SK-N-SH (cell line): ENCODE measurements at regions not wholly inside any gene's neighbourhood (a gene's known extent, or its start where the extent isn't known, plus 50 kb on each side); places are given as distances from the start of the nearest gene placed in this dataset.

Experiments
- CTCF ChIA-PET: fragments of 300-600, 350-600 bp; formaldehyde crosslinking; extraction: SDS; loops from one replicate; lab custom pipeline; 2021; lab: Yijun Ruan, JAX
- POLR2A ChIA-PET: fragments of 350-600 bp; sonication (Branson Sonifier 250); formaldehyde crosslinking; extraction: SDS; loops from one replicate; lab custom pipeline; 2020; ENCODE audit warnings: antibody characterized with exemption, inconsistent platforms; lab: Yijun Ruan, JAX
- DNase-seq: peaks from one replicate; pipeline ENCODE4 v3.0.0; 2012
- H2AFZ ChIP-seq: fragments of 200-600 bp; sonication (generic); 2 replicates; pipeline ENCODE4 v1.8.1; 2016; ENCODE audit warnings: antibody characterized with exemption, mild to moderate bottlenecking, low read depth
- H3F3A ChIP-seq: fragments of 200-600 bp; sonication (generic); replicated peaks from 2 replicates; pipeline ENCODE3; 2016; ENCODE audit warnings: antibody characterized with exemption, mild to moderate bottlenecking; ENCODE audit not compliant: insufficient read depth
- H3K27ac ChIP-seq, 2 experiments: fragments of 200-500 bp in 1 of 2; fragments of 200-600 bp in 1 of 2; sonication (Bioruptor generic) in 1 of 2; sonication (generic), shearing (Covaris generic) in 1 of 2; 2 replicates each; pipeline versions ENCODE4 v1.5.1 to v1.6.1; 2014 to 2016; ENCODE audit warnings: low read depth in 2 of 2, inconsistent platforms in 1 of 2, low read length in 1 of 2, mild to moderate bottlenecking in 1 of 2, mixed read lengths in 1 of 2
- H3K27me3 ChIP-seq: fragments of 200-600 bp; sonication (generic), shearing (Covaris generic); 2 replicates; pipeline ENCODE4 v1.6.1; 2016; ENCODE audit warnings: mixed run types; ENCODE audit not compliant: insufficient read depth
- H3K36me3 ChIP-seq, 2 experiments: fragments of 200-500 bp in 1 of 2; fragments of 200-600 bp in 1 of 2; sonication (Bioruptor generic) in 1 of 2; sonication (generic) in 1 of 2; replicated peaks in 1 of 2; 2 replicates each; pipeline versions ENCODE3 to v1.5.1; 2014 to 2016; ENCODE audit warnings: low read length in 1 of 2, mild to moderate bottlenecking in 1 of 2; ENCODE audit not compliant: insufficient read depth in 2 of 2, control insufficient read depth in 1 of 2
- H3K4me1 ChIP-seq, 2 experiments: fragments of 200-500 bp in 1 of 2; fragments of 200-600 bp in 1 of 2; sonication (Bioruptor generic) in 1 of 2; sonication (generic), shearing (Covaris generic) in 1 of 2; 2 replicates each; pipeline versions ENCODE4 v1.5.1 to v1.6.1; 2014 to 2016; ENCODE audit warnings: low read depth in 1 of 2, low read length in 1 of 2, mixed run types in 1 of 2; ENCODE audit not compliant: insufficient read depth in 2 of 2, control insufficient read depth in 1 of 2
- H3K4me2 ChIP-seq: fragments of 200-600 bp; sonication (generic), shearing (Covaris generic); 2 replicates; pipeline ENCODE4 v1.6.1; 2017; ENCODE audit warnings: mixed run types
- H3K4me3 ChIP-seq, 2 experiments: fragments of 200-500 bp in 1 of 2; fragments of 200-600 bp in 1 of 2; sonication (Bioruptor generic) in 1 of 2; sonication (generic), shearing (Covaris generic) in 1 of 2; 2 replicates each; pipeline versions ENCODE4 v1.5.1 to v1.8.1; 2014 to 2016; ENCODE audit warnings: low read depth in 2 of 2, inconsistent platforms in 1 of 2, low read length in 1 of 2, mild to moderate bottlenecking in 1 of 2, mixed read lengths in 1 of 2, moderate library complexity in 1 of 2
- H3K79me2 ChIP-seq: fragments of 200-600 bp; sonication (generic); 2 replicates; pipeline ENCODE4 v1.8.1; 2017; ENCODE audit warnings: mild to moderate bottlenecking; ENCODE audit not compliant: insufficient read depth
- H3K9ac ChIP-seq: fragments of 200-600 bp; sonication (generic); 2 replicates; pipeline ENCODE4 v1.6.1; 2017; ENCODE audit warnings: mixed run types
- H3K9me2 ChIP-seq: fragments of 200-600 bp; sonication (generic); 2 replicates; pipeline ENCODE4 v1.6.1; 2017; ENCODE audit warnings: mixed run types
- H3K9me3 ChIP-seq: fragments of 200-600 bp; sonication (generic); 2 replicates; pipeline ENCODE4 v1.6.1; 2017; ENCODE audit warnings: mixed run types, mild to moderate bottlenecking, moderate library complexity
- H4K20me1 ChIP-seq: fragments of 200-600 bp; sonication (generic); 2 replicates; pipeline ENCODE4 v1.6.1; 2017; ENCODE audit warnings: mild to moderate bottlenecking, mixed run types; ENCODE audit not compliant: insufficient read depth
- CHD2 ChIP-seq: fragments of 150-350 bp; IDR thresholded peaks from 2 replicates; pipeline ENCODE4 v1.6.1; 2018; ENCODE audit warnings: low read length; ENCODE audit not compliant: partially characterized antibody
- ELF1 ChIP-seq: IDR thresholded peaks from 2 replicates; pipeline ENCODE4 v1.4.0; 2012
- FOXJ3 ChIP-seq: sonication (generic); formaldehyde crosslinking; IDR thresholded peaks from 2 replicates; pipeline ENCODE4 v1.5.1; 2020; ENCODE audit warnings: mild to moderate bottlenecking, missing genetic modification reagents
- FOXM1 ChIP-seq: IDR thresholded peaks from 2 replicates; pipeline ENCODE4 v1.4.0; 2012; ENCODE audit warnings: low read depth, mild to moderate bottlenecking
- GABPA ChIP-seq: IDR thresholded peaks from 2 replicates; pipeline ENCODE4 v1.4.0; 2012; ENCODE audit warnings: low read depth, mild to moderate bottlenecking
- JUND ChIP-seq: IDR thresholded peaks from 2 replicates; pipeline ENCODE4 v1.4.0; 2012
- MEF2A ChIP-seq: IDR thresholded peaks from 2 replicates; pipeline ENCODE4 v1.4.0; 2012; ENCODE audit warnings: low read depth, borderline replicate concordance
- MXI1 ChIP-seq: IDR thresholded peaks from 2 replicates; pipeline ENCODE4 v1.6.1; 2012; ENCODE audit warnings: mild to moderate bottlenecking, low read depth, low read length, improper control_type of control experiment
- NFIC ChIP-seq: IDR thresholded peaks from 2 replicates; pipeline ENCODE4 v1.4.0; 2012; ENCODE audit warnings: borderline replicate concordance
- NRF1 ChIP-seq: IDR thresholded peaks from 2 replicates; pipeline ENCODE4 v1.6.1; 2012; ENCODE audit warnings: low read depth, mild to moderate bottlenecking, low read length
- REST ChIP-seq: IDR thresholded peaks from 2 replicates; pipeline ENCODE4 v1.6.1; 2012; ENCODE audit warnings: mild to moderate bottlenecking, low read depth, low read length, moderate library complexity
- SIN3A ChIP-seq: IDR thresholded peaks from 2 replicates; pipeline ENCODE4 v1.6.1; 2012; ENCODE audit warnings: low read depth, mild to moderate bottlenecking, low read length, moderate library complexity, borderline replicate concordance
- SMC3 ChIP-seq: IDR thresholded peaks from 2 replicates; pipeline ENCODE4 v1.6.1; 2012; ENCODE audit warnings: low read depth, low read length, improper control_type of control experiment
- TAF1 ChIP-seq: IDR thresholded peaks from 2 replicates; pipeline ENCODE4 v1.6.1; 2012; ENCODE audit warnings: low read depth, mild to moderate bottlenecking, low read length, moderate library complexity, borderline replicate concordance
- TCF12 ChIP-seq: IDR thresholded peaks from 2 replicates; pipeline ENCODE4 v1.4.0; 2012
- TEAD4 ChIP-seq: IDR thresholded peaks from 2 replicates; pipeline ENCODE4 v1.4.0; 2012; ENCODE audit warnings: mild to moderate bottlenecking, borderline replicate concordance; ENCODE audit not compliant: insufficient read depth
- YY1 ChIP-seq: IDR thresholded peaks from 2 replicates; pipeline ENCODE4 v1.4.0; 2012; ENCODE audit warnings: low read depth, mild to moderate bottlenecking
- ZBTB33 ChIP-seq: IDR thresholded peaks from 2 replicates; pipeline ENCODE4 v1.4.0; 2012; ENCODE audit warnings: low read depth, borderline replicate concordance
- WGBS: methylation state at CpG from one replicate; pipeline ENCODE4 v1.1.6; 2017; ENCODE audit warnings: low lambda C conversion rate; 5-methylcytosine and 5-hydroxymethylcytosine counted together
- TF ChIP-seq, protein P1 (sequence below): IDR thresholded peaks from 2 replicates; pipeline ENCODE4; 2012
- TF ChIP-seq, protein P2 (sequence below): fragments of 150-350 bp; IDR thresholded peaks from 2 replicates; pipeline ENCODE4 v1.6.1; 2016; ENCODE audit warnings: mild to moderate bottlenecking, low read depth, low read length

DNA sequence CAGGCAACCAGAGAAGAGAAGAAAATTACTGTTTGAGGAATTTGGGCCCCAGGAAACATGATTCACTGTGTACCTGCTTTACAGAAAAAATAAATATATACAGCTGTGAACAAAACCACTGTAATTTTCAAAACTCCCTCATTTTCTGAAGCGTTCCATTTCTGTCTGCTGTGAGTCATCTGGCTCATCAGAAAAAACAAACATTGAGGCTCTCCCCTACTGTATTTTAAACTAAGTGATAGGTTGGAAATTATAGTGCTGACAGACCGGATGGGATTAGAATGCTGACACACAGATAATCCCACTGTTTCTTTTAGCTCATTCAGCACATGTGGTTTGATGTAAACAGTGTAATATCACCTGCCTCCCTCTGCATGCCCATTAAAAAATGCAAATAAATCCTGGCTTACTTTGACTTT is 847.0 kb downstream of the TRIML1 start:
- no peaks in the 10 kb centered on the region for H4K20me1 ChIP-seq
- TF ChIP-seq GABPA (no peak), CHD2 (no peak), FOXM1 (no peak), MEF2A (no peak), YY1 (no peak), TEAD4 (no peak), NRF1 (no peak), TAF1 (no peak)
- TF ChIP-seq, protein P1, sequence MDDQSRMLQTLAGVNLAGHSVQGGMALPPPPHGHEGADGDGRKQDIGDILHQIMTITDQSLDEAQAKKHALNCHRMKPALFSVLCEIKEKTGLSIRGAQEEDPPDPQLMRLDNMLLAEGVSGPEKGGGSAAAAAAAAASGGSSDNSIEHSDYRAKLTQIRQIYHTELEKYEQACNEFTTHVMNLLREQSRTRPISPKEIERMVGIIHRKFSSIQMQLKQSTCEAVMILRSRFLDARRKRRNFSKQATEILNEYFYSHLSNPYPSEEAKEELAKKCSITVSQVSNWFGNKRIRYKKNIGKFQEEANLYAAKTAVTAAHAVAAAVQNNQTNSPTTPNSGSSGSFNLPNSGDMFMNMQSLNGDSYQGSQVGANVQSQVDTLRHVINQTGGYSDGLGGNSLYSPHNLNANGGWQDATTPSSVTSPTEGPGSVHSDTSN = no peak
- TF ChIP-seq, all 33 proteins: peak for 0
- Histone ChIP-seq H2AFZ (no peak overlapping the region), H3K4me3 (no peak overlapping the region), H3K36me3 (no peaks in the 10 kb centered on the region), H3K4me2 (no peak overlapping the region), H3K79me2 (no peaks in the 10 kb centered on the region), H3K27me3 (no peaks in the 10 kb centered on the region), H3K9me3 (no peaks in the 10 kb centered on the region), H3K4me1 (no peaks in the 10 kb centered on the region), H3K9me2 (0 out of 2 replicates have a peak, but pooled peaks cover 5% of the 10 kb centered on the region), H3K27ac (no peak overlapping the region), H3K9ac (no peak overlapping the region), H3F3A (no peaks in the 10 kb centered on the region)
- POLR2A ChIA-PET = no interaction called here
- CTCF ChIA-PET = no interaction called here
- WGBS = 33% methylated on average over 2 of the region's 2 CpGs
- DNase-seq = no peak

GRCh38 chr4:188987011-188987410 is 847.8 kb downstream of the TRIML1 start:
- Histone ChIP-seq H3K4me2 (no peak overlapping the region), H3K4me3 (no peak overlapping the region), H3K36me3 (no peaks in the 10 kb centered on the region), H3K27ac (no peak overlapping the region), H4K20me1 (no peaks in the 10 kb centered on the region), H3K9me3 (no peaks in the 10 kb centered on the region), H3F3A (no peaks in the 10 kb centered on the region), H3K4me1 (no peaks in the 10 kb centered on the region), H3K9me2 (no peaks in the 10 kb centered on the region), H3K9ac (no peak overlapping the region), H3K79me2 (no peaks in the 10 kb centered on the region), H3K27me3 (no peaks in the 10 kb centered on the region)
- WGBS = 31% methylated on average over 1 of the region's 1 CpG
- ChIA-PET CTCF (no interaction called here), POLR2A (no interaction called here)
- no peak for DNase-seq
- no peak for TF ChIP-seq CHD2
- TF ChIP-seq TAF1 = no peak
- no peak for TF ChIP-seq ZBTB33
- TF ChIP-seq SMC3 = no peak
- no peak for TF ChIP-seq FOXJ3 (CRISPR knock-in tag)
- TF ChIP-seq ELF1 = no peak
- no peak for TF ChIP-seq YY1
- TF ChIP-seq NFIC = no peak
- no peak for TF ChIP-seq FOXM1
- no peak for TF ChIP-seq JUND
- TF ChIP-seq TCF12 = no peak
- TF ChIP-seq, protein P1 = no peak
- no peak for TF ChIP-seq MXI1
- no peak for TF ChIP-seq REST
- no peak for TF ChIP-seq SIN3A
- TF ChIP-seq, protein P2, sequence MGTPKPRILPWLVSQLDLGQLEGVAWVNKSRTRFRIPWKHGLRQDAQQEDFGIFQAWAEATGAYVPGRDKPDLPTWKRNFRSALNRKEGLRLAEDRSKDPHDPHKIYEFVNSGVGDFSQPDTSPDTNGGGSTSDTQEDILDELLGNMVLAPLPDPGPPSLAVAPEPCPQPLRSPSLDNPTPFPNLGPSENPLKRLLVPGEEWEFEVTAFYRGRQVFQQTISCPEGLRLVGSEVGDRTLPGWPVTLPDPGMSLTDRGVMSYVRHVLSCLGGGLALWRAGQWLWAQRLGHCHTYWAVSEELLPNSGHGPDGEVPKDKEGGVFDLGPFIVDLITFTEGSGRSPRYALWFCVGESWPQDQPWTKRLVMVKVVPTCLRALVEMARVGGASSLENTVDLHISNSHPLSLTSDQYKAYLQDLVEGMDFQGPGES = no peak
- TF ChIP-seq, all 33 proteins: peak for 0
- no peak overlapping the region for H2AFZ ChIP-seq
